HCT116 (cell line): ENCODE measurements at regions not wholly inside any gene's neighbourhood (a gene's known extent, or its start where the extent isn't known, plus 50 kb on each side); places are given as distances from the start of the nearest gene placed in this dataset.

Experiments
- ATAC-seq: fragments of 200-7000 bp; cut with Tn5 transposase; 2 replicates; pipeline ENCODE4 v1.9.1; 2020; ENCODE audit warnings: mild to moderate bottlenecking, moderate library complexity
- BruUV-seq: library from RNA; stranded (reverse); fragments of 400-500 nt; replicated peaks from 2 replicates; lab custom pipeline; 2021; lab: Mats Ljungman, UMichigan
- CTCF ChIA-PET: fragments of 300-600 bp; sonication (Branson Sonifier 250); formaldehyde crosslinking; loops from one replicate; lab custom pipeline; 2021; ENCODE audit warnings: antibody characterized with exemption; lab: Charles Lee
- POLR2A ChIA-PET: fragments of 300-600, 350-600 bp; sonication (Branson Sonifier 250); formaldehyde crosslinking; loops from one replicate; lab custom pipeline; 2021; ENCODE audit warnings: antibody characterized with exemption; lab: Charles Lee
- RAD21 ChIA-PET, 2 experiments: fragments of 300-600 bp; sonication (Branson Sonifier 250); formaldehyde crosslinking; loops; one replicate each; lab custom pipeline; 2023; ENCODE audit warnings: low total read pairs in 2 of 2; ENCODE audit not compliant: uncharacterized antibody in 2 of 2, unreplicated experiment in 2 of 2, low non-redundant PET in 1 of 2; lab: Charles Lee
- DNase-seq: peaks from one replicate; pipeline ENCODE4 v3.0.0-alpha.2; 2010; ENCODE audit warnings: low read depth, low spot score
- H2AFZ ChIP-seq: fragments of 200-600 bp; shearing (Covaris generic), sonication (generic); 2 replicates; pipeline ENCODE4 v1.6.1; 2017; ENCODE audit warnings: low read depth, mixed run types, mixed read lengths, antibody characterized with exemption, low read length; ENCODE audit not compliant: poor library complexity, severe bottlenecking
- H3K27ac ChIP-seq: 2 replicates; pipeline ENCODE4 v1.5.1; 2012; ENCODE audit warnings: low read depth, low read length
- H3K27me3 ChIP-seq: fragments of 200-600 bp; sonication (generic); 2 replicates; pipeline ENCODE4 v1.6.1; 2016; ENCODE audit warnings: mixed run types, low read length, mixed read lengths; ENCODE audit not compliant: insufficient read depth
- H3K36me3 ChIP-seq, 2 experiments: fragments of 200-500 bp in 1 of 2; fragments of 200-600 bp in 1 of 2; sonication (Bioruptor generic) in 1 of 2; sonication (generic) in 1 of 2; 2 replicates each; pipeline versions ENCODE4 v1.5.1 to v1.6.1; 2014 to 2016; ENCODE audit warnings: low read length in 2 of 2, inconsistent platforms in 1 of 2, mixed read lengths in 1 of 2, mixed run types in 1 of 2; ENCODE audit not compliant: insufficient read depth in 2 of 2, control insufficient read depth in 1 of 2
- H3K4me1 ChIP-seq, 2 experiments: fragments of 200-600 bp in 1 of 2; sonication (generic) in 1 of 2; 2 replicates each; pipeline versions ENCODE4 v1.5.1 to v1.6.1; 2012 to 2017; ENCODE audit warnings: low read length in 2 of 2, inconsistent platforms in 1 of 2, mild to moderate bottlenecking in 1 of 2, mixed read lengths in 1 of 2, mixed run types in 1 of 2, moderate library complexity in 1 of 2; ENCODE audit not compliant: insufficient read depth in 2 of 2, control insufficient read depth in 1 of 2
- H3K4me2 ChIP-seq: fragments of 200-600 bp; sonication (generic); 2 replicates; pipeline ENCODE4 v1.6.1; 2017; ENCODE audit warnings: mixed run types, low read length, mixed read lengths
- H3K4me3 ChIP-seq, 2 experiments: fragments of 200-600 bp in 1 of 2; sonication (generic) in 1 of 2; replicated peaks in 1 of 2; 2 replicates each; pipeline ENCODE4 v1.5.1; 2011 to 2016; ENCODE audit warnings: low read length in 2 of 2, control low read depth in 1 of 2, low read depth in 1 of 2, mild to moderate bottlenecking in 1 of 2, mixed read lengths in 1 of 2, mixed run types in 1 of 2
- H3K79me2 ChIP-seq: fragments of 200-600 bp; sonication (generic); 2 replicates; pipeline ENCODE4 v1.6.1; 2017; ENCODE audit warnings: mild to moderate bottlenecking, mixed run types, low read length, moderate library complexity, mixed read lengths; ENCODE audit not compliant: insufficient read depth
- H3K9ac ChIP-seq: fragments of 200-600 bp; sonication (generic); 2 replicates; pipeline ENCODE4 v1.6.1; 2016; ENCODE audit warnings: low read length, mixed read lengths
- H3K9me2 ChIP-seq: fragments of 200-600 bp; sonication (generic), shearing (Covaris generic); 2 replicates; pipeline ENCODE4 v1.6.1; 2017; ENCODE audit warnings: mixed run types, mild to moderate bottlenecking, moderate library complexity; ENCODE audit not compliant: insufficient read depth
- H3K9me3 ChIP-seq, 2 experiments: fragments of 200-500 bp in 1 of 2; fragments of 200-600 bp in 1 of 2; sonication (Bioruptor generic) in 1 of 2; sonication (generic) in 1 of 2; 2 replicates each; pipeline ENCODE4 v1.6.1; 2014 to 2017; ENCODE audit warnings: low read length in 2 of 2, mixed read lengths in 2 of 2, inconsistent platforms in 1 of 2, low read depth in 1 of 2, mild to moderate bottlenecking in 1 of 2, mixed run types in 1 of 2, moderate library complexity in 1 of 2; ENCODE audit not compliant: control insufficient read depth in 1 of 2, insufficient read depth in 1 of 2
- H4K20me1 ChIP-seq: fragments of 200-600 bp; sonication (generic), shearing (Covaris generic); 2 replicates; pipeline ENCODE4 v1.6.1; 2017; ENCODE audit warnings: mixed run types, mild to moderate bottlenecking, moderate library complexity; ENCODE audit not compliant: insufficient read depth
- EZH2 ChIP-seq: fragments of 200-600 bp; sonication (generic); IDR thresholded peaks from 2 replicates; pipeline ENCODE4 v1.6.1; 2017; ENCODE audit warnings: antibody characterized with exemption, mixed run types
- RAD21 ChIP-seq: IDR thresholded peaks from 2 replicates; pipeline ENCODE4 v1.6.1; 2012; ENCODE audit warnings: low read depth, mild to moderate bottlenecking
- SIN3A ChIP-seq: IDR thresholded peaks from 2 replicates; pipeline ENCODE4 v1.6.1; 2012; ENCODE audit warnings: low read depth
- SRF ChIP-seq: IDR thresholded peaks from 2 replicates; pipeline ENCODE4 v1.6.1; 2012; ENCODE audit warnings: low read depth
- TCF7L2 ChIP-seq: IDR thresholded peaks from 2 replicates; pipeline ENCODE4 v1.7.0; 2011; ENCODE audit warnings: borderline replicate concordance, inconsistent platforms; ENCODE audit not compliant: insufficient read depth, insufficient read length; ENCODE audit errors: extremely low read depth
- YY1 ChIP-seq: IDR thresholded peaks from 2 replicates; pipeline ENCODE4 v1.6.1; 2011; ENCODE audit warnings: low read length, low read depth, moderate library complexity, mild to moderate bottlenecking; ENCODE audit not compliant: insufficient replicate concordance; ENCODE audit errors: extremely low read depth
- ZFX ChIP-seq: fragments of 450-650 bp; IDR thresholded peaks from 2 replicates; pipeline ENCODE4 v1.6.1; 2017
- intact Hi-C: fragments of 100-400 bp; cut with micrococcal nuclease; formaldehyde crosslinking; loops from 2 replicates; pipeline ENCODE4 v1.10.0; 2022
- TF ChIP-seq, protein P1 (sequence below), 3 experiments: fragments of 200-600 bp in 1 of 3; sonication (generic) in 1 of 3; IDR thresholded peaks in 2 of 3; conservative IDR thresholded peaks in 1 of 3; 2 replicates each; pipeline ENCODE4 v1.5.1; 2012 to 2017; ENCODE audit warnings: low read depth in 2 of 3, low read length in 2 of 3, antibody characterized with exemption in 1 of 3, borderline replicate concordance in 1 of 3, control low read depth in 1 of 3, mild to moderate bottlenecking in 1 of 3, mixed read lengths in 1 of 3, mixed run types in 1 of 3, moderate library complexity in 1 of 3; ENCODE audit not compliant: insufficient read depth in 1 of 3

DNA sequence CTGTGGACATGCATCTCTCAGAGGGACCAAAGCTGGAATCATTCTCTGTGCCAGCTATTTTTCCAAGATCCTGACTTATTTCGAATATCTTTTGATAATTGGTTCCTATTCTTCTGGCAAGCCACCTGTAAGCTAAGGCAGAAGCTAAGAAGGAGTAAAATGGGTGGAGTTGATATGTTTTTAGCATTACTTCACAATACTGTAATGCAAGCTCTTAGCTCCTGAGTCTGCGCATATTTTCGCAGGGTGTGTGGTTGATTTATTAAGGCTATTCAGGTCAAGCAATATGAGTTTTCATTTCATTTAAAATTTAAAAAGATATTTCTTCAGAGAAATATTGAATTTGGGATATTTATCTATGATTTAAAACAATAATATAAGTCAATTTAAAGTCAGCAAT lies 158.5 kb upstream of the ADAMTS16 start:
- Histone ChIP-seq H3K9ac (no peak overlapping the region), H3K79me2 (no peaks in the 10 kb centered on the region), H3K9me2 (no peaks in the 10 kb centered on the region), H3K9me3 (no peaks in the 10 kb centered on the region), H2AFZ (no peak overlapping the region), H3K4me1 (no peaks in the 10 kb centered on the region), H3K27me3 (peaks cover 7% of the 10 kb centered on the region), H3K27ac (no peak overlapping the region), H3K4me3 (no peak overlapping the region), H4K20me1 (no peaks in the 10 kb centered on the region), H3K4me2 (no peak overlapping the region), H3K36me3 (no peaks in the 10 kb centered on the region)
- BruUV-seq: no TSS peak
- RAD21 ChIA-PET: no interaction called here
- CTCF ChIA-PET: no interaction called here
- ATAC-seq (no peak), DNase-seq (no peak)
- POLR2A ChIA-PET: no interaction called here
- TF ChIP-seq TCF7L2: no peak
- intact Hi-C loops: no loop called here

DNA sequence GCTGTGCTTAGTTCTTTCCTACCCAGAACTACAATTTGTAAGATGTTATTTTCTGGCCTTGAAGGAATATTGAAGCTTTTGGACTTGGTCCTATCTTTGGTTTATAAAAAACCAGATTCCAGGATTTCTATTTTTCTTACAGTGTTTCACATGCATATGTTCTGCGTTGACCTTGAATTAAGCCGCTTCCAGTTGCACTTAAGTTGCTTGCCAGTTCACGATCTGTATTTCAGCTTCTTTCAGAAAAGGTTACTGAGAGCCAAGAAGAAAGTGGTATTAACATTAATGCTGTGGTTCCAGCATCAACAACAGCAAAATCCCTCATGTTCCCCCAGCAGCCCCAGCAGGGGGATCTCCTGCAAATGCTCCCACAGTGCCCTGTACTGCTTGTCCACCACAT lies 156.4 kb upstream of the ADAMTS16 start:
- TF ChIP-seq SIN3A: no peak
- no peak for TF ChIP-seq RAD21
- TF ChIP-seq ZFX: no peak
- no peak for TF ChIP-seq EZH2
- TF ChIP-seq TCF7L2: no peak
- no peak for TF ChIP-seq SRF
- TF ChIP-seq, protein P1, sequence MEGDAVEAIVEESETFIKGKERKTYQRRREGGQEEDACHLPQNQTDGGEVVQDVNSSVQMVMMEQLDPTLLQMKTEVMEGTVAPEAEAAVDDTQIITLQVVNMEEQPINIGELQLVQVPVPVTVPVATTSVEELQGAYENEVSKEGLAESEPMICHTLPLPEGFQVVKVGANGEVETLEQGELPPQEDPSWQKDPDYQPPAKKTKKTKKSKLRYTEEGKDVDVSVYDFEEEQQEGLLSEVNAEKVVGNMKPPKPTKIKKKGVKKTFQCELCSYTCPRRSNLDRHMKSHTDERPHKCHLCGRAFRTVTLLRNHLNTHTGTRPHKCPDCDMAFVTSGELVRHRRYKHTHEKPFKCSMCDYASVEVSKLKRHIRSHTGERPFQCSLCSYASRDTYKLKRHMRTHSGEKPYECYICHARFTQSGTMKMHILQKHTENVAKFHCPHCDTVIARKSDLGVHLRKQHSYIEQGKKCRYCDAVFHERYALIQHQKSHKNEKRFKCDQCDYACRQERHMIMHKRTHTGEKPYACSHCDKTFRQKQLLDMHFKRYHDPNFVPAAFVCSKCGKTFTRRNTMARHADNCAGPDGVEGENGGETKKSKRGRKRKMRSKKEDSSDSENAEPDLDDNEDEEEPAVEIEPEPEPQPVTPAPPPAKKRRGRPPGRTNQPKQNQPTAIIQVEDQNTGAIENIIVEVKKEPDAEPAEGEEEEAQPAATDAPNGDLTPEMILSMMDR (IDR thresholded peaks at IDR 0.05 in 2 of 3, conservative IDR thresholded peaks at IDR 0.05 in 1 of 3; ENCODE audit: borderline replicate concordance in 1 of 3, insufficient read depth in 1 of 3, low read depth in 2 of 3, low read length in 2 of 3): no peak
- TF ChIP-seq YY1: no peak
- intact Hi-C loops: no loop called here

More for the DNA sequence above, 156.4 kb upstream of the ADAMTS16 start:
- no peaks in the 10 kb centered on the region for H3K9me2 ChIP-seq
- ATAC-seq (no peak), DNase-seq (no peak)
- H3K27me3 ChIP-seq: peaks cover 4% of the 10 kb centered on the region
- RAD21 ChIA-PET: no interaction called here
- H3K36me3 ChIP-seq: no peaks in the 10 kb centered on the region
- H3K4me2 ChIP-seq: no peak overlapping the region
- no peak overlapping the region for H3K9ac ChIP-seq
- no peaks in the 10 kb centered on the region for H3K79me2 ChIP-seq
- H3K27ac ChIP-seq: no peak overlapping the region
- no peaks in the 10 kb centered on the region for H3K4me1 ChIP-seq
- H3K9me3 ChIP-seq: no peaks in the 10 kb centered on the region
- no peaks in the 10 kb centered on the region for H4K20me1 ChIP-seq
- no peak overlapping the region for H2AFZ ChIP-seq
- CTCF ChIA-PET: no interaction called here
- POLR2A ChIA-PET: no interaction called here
- no peak overlapping the region for H3K4me3 ChIP-seq
- BruUV-seq: no TSS peak
